RPMI7951 (cell line): ENCODE measurements at regions not wholly inside any gene's neighbourhood (a gene's known extent, or its start where the extent isn't known, plus 50 kb on each side); places are given as distances from the start of the nearest gene placed in this dataset.

Source experiments
- DNase-seq: peaks from one replicate; pipeline ENCODE4 v3.0.0-alpha.2; 2012; ENCODE audit warnings: low read depth

DNA sequence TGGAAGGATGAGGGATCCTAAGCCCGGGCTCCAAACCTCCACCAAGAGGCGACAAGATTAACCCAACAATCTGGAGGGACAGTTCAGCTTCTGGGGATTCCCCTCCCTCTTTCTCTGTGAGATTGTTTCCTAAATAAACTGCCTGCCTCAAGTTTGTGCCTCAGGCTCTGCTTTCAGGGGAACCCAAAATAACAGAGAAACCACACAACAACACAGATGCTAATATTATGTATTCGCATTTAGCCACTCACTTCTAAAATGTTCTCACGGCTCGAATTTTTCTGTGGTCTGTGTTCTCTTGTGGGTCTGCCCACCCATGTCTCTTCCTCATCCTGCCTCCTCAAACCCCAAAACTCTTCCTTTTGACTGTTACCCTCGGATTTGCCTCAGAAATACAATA lies 1381.1 kb upstream of the SLC10A2 start:
- no peak for DNase-seq

DNA sequence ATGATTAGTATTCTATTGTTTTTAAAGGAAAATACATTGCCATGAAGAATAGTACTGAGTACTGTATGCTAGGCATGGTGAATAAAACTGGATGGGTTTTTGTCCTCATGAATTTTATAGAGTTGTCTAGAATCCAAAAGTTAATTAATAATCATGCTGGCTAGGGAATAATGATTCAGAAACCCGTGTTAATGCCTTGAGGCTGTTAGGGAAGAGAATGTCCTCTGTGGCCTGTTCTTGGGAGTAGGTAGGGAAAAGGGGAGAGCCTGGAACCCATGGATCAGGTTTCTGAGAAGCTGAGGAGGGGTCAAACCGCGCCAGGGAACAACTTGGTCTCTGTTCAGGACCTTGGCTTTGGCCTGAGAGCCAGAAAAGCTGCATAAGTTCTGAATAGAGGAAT lies 1376.3 kb upstream of the SLC10A2 start:
- no peak for DNase-seq

DNA sequence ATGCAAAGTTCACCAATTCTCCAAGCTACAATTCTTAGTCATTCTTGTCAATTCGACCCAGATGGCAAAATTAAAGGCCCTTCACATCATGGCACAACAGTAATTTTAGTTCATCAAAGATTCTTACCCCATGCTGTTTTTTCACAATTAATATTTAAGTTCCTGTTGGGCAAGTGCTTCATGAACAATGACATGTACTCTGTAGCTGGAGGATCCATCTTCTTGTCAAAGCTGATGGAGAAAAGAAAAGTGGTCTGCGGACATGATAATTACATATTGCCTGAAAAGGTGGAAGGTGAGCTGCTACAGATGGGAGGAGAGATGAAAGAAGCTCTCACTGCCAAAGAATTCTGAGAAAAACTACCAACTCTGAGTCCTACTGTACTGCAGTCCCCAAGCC lies 1370.3 kb upstream of the SLC10A2 start:
- no peak for DNase-seq

DNA sequence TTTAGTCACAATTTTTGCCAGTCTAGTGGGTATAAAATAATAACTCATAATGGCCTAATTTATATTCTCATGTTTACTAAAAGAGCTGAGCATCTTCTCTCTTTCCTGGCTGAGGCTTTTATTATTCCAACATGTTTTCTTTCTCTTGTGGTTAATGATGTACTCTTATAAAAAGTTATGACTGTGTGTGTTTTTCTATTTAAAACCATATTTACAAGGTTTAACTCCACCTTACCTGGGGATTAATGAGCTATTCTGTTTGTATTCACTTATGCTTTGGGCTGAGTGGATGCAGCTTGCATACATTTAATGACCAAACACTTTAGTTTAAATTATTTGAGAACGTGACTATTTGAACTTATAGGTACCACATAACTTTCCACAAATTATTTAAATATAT lies 1365.7 kb upstream of the SLC10A2 start:
- no peak for DNase-seq

DNA sequence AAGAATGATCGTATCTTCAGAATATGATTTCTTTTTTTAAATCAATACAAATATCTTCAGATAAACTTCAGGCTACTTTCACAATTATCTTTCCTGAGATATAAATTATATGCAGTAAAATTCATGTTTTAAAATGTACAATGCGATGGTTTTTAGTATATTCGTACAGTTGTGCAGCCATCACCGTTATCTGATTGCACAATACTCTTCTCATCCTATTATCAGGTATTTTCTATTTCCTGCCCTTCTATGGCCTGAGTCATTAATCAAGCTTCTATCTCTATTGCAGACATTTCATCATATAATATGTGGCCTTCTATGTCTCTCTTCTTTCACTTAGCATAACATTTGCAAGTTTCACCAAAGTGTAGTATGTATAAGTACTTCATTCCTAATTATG lies 1360.2 kb upstream of the SLC10A2 start:
- no peak for DNase-seq

DNA sequence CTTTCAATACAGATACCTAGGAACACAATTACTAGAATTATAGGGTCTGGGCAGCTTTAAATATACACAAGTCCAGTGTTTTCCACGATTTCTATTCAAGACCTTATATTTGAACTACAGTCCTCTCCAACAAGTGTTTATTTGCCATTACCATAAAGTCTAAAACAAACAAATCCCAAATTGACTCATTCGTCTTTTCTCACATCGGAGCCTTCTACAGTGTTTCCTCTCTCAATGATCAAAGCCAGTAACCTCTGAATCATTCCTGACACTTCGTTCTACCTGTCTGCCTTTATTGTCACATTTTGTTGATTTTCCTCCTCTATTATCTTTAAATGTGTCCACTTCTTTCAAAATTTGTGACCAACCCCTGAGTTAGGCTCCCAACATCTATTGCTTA lies 1356.5 kb upstream of the SLC10A2 start:
- DNase-seq, result no peak

DNA sequence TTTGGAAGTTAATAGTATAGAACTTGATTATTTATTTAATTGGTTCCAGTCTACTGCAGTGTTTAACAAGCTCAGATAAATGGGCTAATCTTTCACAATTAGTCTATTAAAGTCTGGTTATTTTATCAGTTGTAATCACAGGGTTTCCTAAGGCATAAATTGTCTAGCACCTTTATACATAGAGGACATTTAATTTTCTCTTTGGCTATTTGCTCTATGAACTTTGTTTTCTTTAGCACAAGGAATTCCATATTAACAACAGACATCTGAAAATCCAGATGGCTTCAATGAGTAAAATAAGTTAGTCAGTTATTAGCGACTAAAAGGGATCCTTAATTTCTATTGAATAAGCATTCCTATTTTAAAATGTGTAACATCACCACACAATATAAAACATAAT lies 1350.8 kb upstream of the SLC10A2 start:
- DNase-seq, result no peak

DNA sequence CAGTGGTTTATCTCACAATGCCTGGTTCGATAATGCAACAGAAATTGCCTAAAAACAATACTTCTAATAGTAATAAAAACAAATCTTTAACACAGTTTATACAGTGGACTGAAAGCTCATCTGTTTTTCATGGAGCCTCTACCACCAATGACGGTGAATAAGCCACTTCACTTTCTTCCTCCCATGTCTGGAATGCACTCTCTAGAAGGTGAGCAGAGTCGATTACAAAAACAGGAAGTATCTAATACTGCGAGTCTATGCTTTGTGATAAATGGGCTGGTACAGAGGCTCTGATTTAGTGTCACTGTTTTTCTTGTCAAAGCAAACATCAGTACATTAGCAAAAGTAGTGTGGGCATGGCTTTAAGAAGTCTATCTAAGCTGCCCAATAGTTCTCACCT lies 1348.6 kb upstream of the SLC10A2 start:
- no peak for DNase-seq

DNA sequence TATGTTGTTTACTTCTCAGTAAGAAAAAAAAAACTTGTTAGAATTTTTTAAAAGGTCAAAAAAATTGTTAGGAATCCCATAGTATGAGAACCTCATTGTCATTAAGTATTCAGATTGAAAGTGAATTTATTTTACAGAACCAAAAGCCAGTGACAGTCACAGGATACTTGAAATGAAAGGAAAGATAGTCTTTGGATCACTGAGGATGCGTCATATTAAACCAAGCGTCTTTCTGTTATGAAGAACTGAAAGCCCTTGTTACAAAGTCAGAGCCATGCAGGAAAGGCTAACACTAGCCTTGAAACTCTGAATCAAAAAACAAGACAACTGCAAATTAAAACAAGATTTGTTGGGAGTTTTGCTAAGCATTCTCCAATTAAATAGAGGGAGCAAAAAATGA lies 1348.0 kb upstream of the SLC10A2 start:
- no peak for DNase-seq

DNA sequence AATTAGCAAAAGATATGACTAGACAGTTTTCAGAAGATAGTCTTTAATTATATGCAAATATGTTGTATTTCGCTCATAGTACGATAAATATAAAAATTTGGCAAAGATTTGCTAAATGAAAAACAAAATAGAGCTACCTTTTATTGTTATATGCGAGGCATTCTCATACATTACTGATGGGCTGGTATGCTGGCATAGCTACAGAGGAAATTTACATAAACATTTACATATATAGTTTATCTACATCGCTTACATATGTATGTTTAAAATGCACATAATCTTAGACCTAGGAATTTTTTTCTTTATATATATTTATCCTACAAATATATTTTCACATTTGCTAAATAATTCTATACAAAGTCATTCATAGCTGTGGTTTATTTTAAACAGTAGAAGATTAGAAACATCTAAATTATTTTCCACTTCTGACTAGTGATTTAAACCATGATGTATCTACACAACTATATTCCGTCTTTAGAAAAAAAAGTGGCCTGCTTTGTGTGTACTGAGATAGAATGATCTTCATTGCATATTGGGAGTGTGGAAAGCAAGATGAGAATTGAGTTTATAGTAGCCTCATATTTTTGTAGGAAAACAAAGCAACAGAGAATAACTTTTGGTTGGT lies 1345.0 kb upstream of the SLC10A2 start:
- no peak for DNase-seq

DNA sequence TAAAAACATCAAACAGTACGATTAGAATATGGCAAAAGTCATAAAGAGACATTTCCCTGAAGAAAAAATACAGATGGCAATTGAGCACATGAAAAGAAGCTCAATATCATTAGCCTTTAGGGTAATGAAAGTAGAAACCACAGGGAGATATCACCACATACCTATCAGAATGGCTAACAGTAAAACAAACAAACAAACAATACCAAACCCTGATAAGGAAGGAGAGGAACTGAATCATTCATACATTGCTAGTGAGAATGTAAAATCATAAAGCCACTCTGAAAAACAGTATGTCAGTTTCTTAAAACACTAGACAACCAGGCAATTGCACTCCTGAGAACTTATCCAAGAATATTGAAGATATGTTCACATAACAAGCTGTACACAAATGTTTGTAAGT lies 1342.5 kb upstream of the SLC10A2 start:
- no peak for DNase-seq

DNA sequence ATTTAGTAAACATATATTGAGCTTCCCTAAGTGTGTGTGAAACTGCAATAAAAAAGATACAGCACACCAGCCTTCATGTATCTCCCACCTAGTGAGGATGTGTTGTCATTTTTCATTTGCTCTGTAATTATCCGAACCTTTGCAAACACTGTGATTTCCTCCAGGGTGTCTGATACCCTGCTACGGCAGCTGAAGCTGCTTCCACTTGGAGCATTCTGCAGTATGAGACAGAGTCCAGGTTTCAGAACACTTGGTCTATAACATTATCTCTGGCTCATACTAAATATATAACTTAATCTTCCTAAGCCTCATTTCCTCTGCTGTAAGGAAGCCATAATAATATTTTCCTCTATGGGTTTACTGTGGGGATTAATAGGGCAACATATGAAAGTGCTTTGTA lies 1338.1 kb upstream of the SLC10A2 start:
- no peak for DNase-seq

DNA sequence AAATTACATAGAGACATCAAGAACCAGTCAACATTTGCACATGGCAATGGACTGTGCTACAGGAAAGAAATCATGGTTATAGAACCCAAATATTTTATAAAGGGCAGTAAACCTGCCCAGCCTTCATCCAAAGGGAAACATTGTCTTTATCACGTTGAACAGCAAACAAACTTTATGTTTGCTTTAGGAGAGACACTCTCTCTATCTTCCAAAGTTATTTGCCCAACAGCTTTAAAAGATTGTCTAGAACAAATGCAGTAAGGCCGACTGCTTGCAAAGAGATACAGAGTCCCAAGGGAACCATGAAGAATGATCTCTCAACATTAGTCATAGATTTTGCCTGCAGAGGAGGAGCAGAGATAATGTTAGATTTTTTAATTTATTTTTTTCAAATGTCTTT lies 1323.5 kb upstream of the SLC10A2 start:
- DNase-seq, result no peak

DNA sequence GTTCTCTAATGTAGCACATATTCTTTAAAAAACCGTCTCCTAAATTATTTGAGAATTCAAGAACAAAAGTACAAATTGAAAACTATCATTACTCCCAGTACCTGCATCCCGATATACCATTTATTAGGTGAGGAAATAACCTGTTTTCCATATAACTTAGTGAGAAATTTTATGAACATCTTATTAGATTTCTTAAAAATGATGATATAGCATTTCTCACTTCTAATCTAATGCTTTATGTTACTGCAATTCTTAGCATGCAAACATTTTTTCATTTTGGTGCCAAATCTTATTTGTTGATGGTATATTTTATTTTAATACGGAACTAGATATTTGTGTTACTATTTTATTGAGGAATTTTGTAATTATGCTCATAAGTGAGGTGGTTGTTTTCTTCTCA lies 1321.3 kb upstream of the SLC10A2 start:
- DNase-seq, result no peak

DNA sequence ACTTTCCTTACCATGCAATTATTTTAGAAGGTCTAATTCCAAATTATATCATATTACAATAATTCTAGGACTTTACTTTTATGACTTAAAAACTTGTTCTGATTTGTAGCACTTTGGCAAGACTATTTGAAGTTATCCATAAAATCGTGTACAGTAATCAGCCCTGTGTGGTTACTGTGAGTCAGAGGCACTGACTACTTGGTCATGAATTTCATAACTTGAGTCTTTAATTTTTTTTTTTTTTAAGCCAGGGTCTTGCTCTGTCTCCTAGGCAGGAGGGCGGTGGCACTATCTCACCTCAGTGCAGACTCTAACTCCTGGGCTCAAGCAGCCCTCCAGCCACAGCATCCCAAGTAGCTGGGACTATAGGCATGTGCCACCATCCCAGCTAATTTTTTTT lies 1319.2 kb upstream of the SLC10A2 start:
- no peak for DNase-seq

DNA sequence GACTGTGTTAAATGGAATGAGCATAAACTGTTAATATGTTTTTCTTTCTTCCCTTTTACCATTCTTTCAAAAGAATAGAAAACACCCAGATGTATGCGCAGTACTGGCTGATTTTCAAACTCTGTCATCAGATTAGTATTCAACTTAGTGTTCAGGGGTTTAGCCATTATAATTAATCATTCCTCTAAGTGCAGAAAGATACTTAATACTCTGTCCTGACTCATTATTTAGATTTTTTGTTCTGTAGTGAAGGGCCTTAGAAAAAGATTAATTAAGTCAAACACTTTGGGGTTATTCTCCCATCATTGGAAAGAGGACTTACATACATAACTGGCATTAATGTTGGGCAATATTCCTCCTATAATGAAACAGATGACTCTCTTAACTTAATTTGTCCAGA lies 1316.7 kb upstream of the SLC10A2 start:
- no peak for DNase-seq

DNA sequence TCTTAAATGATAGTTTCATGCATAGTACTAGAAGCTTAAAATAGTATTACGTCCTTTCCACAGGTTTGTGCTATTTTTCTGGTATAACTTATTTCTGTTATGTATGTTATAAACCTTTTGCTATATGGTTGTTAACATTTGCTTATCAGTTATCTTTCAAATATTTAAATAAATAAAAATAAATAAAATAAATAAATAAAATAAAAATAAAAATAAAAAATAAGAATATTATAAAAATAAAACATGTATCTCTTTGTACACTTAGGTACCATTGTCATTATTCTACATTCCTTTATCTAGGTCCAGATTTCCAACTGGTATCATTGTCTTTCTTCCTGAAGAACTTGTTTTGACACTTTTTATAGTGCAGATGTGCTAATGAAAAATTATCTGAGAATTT lies 1310.4 kb upstream of the SLC10A2 start:
- DNase-seq, result no peak

DNA sequence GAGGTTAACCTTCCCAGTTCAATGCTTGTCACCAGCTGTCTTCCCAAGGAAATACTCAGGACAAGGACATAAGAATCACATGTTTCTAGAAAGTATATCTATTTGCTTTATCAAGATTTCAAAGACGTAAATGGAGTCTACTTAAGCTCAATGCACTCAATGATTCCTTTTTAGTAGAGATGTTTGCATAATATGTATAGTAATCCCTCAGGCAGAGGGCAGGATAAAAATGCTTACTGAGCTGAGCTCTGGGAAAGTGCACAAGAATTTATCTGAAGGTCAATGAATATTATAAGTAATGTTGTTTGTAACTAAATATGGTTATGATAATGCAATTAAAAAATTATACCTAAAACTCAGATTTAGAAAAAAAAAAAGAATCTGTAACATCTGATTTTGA lies 1309.4 kb upstream of the SLC10A2 start:
- no peak for DNase-seq

DNA sequence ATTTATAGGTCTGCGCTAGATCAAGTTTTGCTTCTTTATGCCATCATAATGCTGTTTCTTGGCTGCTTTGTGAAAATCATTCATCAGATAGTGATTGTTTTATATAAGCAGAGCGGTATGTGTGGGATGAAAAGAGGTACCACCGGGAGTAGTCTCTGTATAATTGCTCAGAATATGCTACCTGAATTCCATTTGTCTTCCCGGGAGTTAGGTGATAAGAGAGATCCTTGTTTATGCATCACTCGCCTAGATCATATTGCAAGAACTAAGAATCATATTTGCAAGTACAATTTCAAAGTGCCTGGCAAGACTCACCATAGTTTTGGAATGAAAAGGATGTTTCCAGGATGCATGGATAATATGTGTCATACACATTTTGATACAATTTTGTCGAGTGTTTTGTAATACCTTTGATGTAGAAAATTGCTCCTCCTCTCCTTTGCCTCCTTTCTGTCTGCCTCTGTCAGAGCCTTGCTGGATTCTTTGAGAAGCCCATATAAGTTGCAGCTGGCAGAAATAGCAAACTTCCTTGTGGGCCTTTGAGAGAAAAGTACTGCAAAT lies 1306.0 kb upstream of the SLC10A2 start:
- no peak for DNase-seq

DNA sequence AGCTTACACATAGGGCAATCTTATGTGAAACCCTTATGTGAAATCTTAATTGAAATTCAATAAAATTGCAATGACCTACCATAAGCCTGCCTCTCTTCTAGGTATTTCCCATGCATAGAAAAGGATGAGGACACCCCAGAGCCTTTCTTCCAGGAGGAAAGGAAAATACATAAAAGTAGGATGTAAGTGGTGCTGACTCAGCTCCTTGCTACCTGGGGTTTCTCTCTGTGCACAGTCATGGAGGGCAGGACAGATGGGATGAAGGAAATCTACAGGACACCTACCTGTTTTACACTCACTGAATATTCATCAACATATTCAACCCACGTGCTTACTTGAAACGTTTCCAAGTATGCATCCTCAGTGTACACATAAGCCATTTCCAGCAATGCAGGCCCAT lies 1299.2 kb upstream of the SLC10A2 start:
- no peak for DNase-seq

DNA sequence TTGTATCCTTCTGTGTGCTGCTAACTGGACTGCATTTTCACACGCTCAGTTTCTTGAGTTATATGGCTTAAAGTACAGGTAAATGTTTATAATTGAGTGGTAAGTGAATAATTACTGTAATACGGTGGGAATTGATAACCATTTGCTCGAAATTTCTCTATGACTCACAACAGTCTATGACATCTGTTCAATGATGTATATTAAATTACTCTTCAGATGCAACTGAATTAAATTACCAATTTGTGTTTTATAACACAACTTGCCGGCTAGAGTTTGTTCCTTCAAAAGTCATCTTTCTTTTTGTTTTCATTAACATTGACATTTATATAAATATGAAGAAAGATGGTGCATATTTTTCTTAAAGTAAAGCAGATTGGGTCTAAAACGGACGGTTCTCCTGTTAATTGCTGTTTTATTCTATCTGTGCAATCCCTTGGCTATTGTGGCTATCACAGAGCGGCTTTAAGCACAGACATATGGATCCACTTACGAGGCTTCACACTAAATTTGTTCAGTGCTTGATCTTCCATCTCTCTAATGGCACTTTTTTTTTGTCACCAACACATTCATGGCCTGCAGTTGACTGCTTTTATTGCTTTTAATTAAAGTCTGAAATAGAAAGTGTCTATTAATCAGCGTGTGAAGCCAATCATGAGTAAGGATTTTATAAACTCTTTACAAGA lies 1291.6 kb upstream of the SLC10A2 start:
- DNase-seq, result no peak

DNA sequence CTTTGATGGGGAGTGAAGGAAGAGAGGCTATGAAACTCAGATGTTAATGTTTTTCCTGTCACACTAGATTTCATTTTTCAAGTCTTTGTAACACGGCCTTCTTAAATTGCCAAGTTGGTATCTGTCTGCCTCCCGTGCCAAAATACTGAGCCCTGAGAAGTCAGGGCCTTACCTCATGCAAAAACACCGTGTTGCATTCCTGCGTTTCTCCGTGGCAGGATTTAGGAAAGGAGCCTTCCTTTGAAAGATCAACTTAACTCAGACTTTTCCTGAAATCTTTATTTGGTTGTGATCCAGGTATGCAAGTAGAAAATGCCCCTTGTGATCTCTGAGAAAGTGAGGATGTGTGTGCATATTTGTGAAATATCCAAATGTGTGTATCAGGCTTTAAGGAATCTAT lies 1291.0 kb upstream of the SLC10A2 start:
- no peak for DNase-seq

DNA sequence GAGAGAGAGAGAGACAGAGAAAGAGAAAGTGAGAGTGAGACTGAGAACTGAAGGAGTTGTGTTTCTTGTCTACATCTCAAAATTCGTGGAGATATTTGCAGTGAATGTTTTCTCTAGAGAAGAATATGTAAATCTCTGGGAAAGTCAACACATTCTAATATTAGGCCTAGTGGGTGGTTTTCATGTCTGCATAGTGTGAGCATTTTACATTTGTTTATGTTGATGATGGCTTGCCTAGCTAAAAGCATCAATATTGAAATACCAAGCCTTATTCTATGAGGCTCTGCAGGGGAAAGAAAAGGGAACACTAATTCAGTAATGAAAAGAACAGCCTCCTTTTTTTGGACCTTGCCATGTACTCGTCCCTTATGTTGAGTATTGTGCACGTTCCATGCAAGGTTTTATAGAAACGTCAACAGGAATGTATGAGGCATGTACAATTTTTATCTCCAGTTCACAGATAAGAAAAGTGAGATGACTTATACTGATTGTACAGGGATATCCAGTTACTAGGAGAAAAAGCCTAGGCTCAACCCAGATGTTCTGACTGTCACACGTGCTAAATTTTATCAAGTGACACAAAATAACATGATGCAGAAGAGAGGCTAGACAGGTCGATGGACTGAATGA lies 1288.9 kb upstream of the SLC10A2 start:
- no peak for DNase-seq
